PC-9 (cell line): ENCODE measurements at regions not wholly inside any gene's neighbourhood (a gene's known extent, or its start where the extent isn't known, plus 50 kb on each side); places are given as distances from the start of the nearest gene placed in this dataset.

Experiments used
- BruUV-seq: library from RNA; stranded (reverse); fragments of 400-500 nt; replicated peaks from 2 replicates; lab custom pipeline; 2021; lab: Mats Ljungman, UMichigan
- CTCF ChIA-PET: fragments of 300-600 bp; sonication (Branson Sonifier 250); formaldehyde crosslinking; loops from one replicate; lab custom pipeline; 2022; ENCODE audit warnings: antibody characterized with exemption; lab: Charles Lee
- POLR2A ChIA-PET: fragments of 300-600 bp; sonication (Branson Sonifier 250); formaldehyde crosslinking; loops from one replicate; lab custom pipeline; 2022; ENCODE audit warnings: antibody characterized with exemption; ENCODE audit not compliant: unreplicated experiment; lab: Charles Lee
- DNase-seq, 2 experiments: peaks; one replicate each; pipeline versions ENCODE4 v3.0.0 to v3.0.0-alpha.2; 2015 to 2022; ENCODE audit warnings: mixed read lengths in 1 of 2
- H2AFZ ChIP-seq: fragments of 200-600 bp; sonication (generic); 2 replicates; pipeline ENCODE4 v1.8.1; 2017; ENCODE audit warnings: antibody characterized with exemption
- H3F3A ChIP-seq: fragments of 200-600 bp; sonication (generic); 2 replicates; pipeline ENCODE4 v1.8.1; 2017; ENCODE audit warnings: antibody characterized with exemption, mild to moderate bottlenecking, low read depth; ENCODE audit not compliant: insufficient read depth
- H3K27ac ChIP-seq: fragments of 200-600 bp; sonication (generic); 2 replicates; pipeline ENCODE4 v1.6.1; 2016; ENCODE audit warnings: mixed run types
- H3K27me3 ChIP-seq: fragments of 200-600 bp; sonication (generic); 2 replicates; pipeline ENCODE4 v1.6.1; 2016; ENCODE audit warnings: low read depth, mixed run types; ENCODE audit not compliant: insufficient read depth
- H3K36me3 ChIP-seq: fragments of 200-600 bp; sonication (generic); 2 replicates; pipeline ENCODE4 v1.6.1; 2016; ENCODE audit warnings: low read depth, mixed run types
- H3K4me1 ChIP-seq: fragments of 200-600 bp; sonication (generic); replicated peaks from 2 replicates; pipeline ENCODE4 v1.6.1; 2016; ENCODE audit warnings: mixed run types; ENCODE audit not compliant: insufficient read depth
- H3K4me2 ChIP-seq: fragments of 200-600 bp; sonication (generic); 2 replicates; pipeline ENCODE4 v1.6.1; 2017; ENCODE audit warnings: mixed run types
- H3K4me3 ChIP-seq: fragments of 200-600 bp; sonication (generic); 2 replicates; pipeline ENCODE4 v1.6.1; 2016; ENCODE audit warnings: mixed run types
- H3K79me2 ChIP-seq: fragments of 200-600 bp; sonication (generic); 2 replicates; pipeline ENCODE4 v1.6.1; 2017; ENCODE audit warnings: low read depth, mixed run types
- H3K9me2 ChIP-seq: fragments of 200-600 bp; sonication (generic); 2 replicates; pipeline ENCODE4 v1.8.1; 2017; ENCODE audit warnings: mild to moderate bottlenecking; ENCODE audit not compliant: insufficient read depth
- H3K9me3 ChIP-seq: fragments of 200-600 bp; sonication (generic); 2 replicates; pipeline ENCODE4 v1.8.1; 2016; ENCODE audit warnings: low read depth; ENCODE audit not compliant: insufficient read depth
- H4K20me1 ChIP-seq: fragments of 200-600 bp; sonication (generic); 2 replicates; pipeline ENCODE4 v1.8.1; 2017; ENCODE audit not compliant: insufficient read depth
- EZH2 ChIP-seq: fragments of 200-600 bp; sonication (generic); IDR thresholded peaks from 2 replicates; pipeline ENCODE4 v1.8.0; 2017; ENCODE audit warnings: antibody characterized with exemption, low read depth
- intact Hi-C: fragments of 100-400 bp; cut with micrococcal nuclease; formaldehyde crosslinking; loops from one replicate; pipeline ENCODE4 v1.10.0; 2022; ENCODE audit not compliant: unreplicated experiment
- TF ChIP-seq, protein P1 (sequence below): fragments of 200-600 bp; sonication (generic); conservative IDR thresholded peaks from 2 replicates; pipeline ENCODE4 v1.6.1; 2017; ENCODE audit warnings: mixed run types, antibody characterized with exemption, mild to moderate bottlenecking, moderate library complexity

DNA sequence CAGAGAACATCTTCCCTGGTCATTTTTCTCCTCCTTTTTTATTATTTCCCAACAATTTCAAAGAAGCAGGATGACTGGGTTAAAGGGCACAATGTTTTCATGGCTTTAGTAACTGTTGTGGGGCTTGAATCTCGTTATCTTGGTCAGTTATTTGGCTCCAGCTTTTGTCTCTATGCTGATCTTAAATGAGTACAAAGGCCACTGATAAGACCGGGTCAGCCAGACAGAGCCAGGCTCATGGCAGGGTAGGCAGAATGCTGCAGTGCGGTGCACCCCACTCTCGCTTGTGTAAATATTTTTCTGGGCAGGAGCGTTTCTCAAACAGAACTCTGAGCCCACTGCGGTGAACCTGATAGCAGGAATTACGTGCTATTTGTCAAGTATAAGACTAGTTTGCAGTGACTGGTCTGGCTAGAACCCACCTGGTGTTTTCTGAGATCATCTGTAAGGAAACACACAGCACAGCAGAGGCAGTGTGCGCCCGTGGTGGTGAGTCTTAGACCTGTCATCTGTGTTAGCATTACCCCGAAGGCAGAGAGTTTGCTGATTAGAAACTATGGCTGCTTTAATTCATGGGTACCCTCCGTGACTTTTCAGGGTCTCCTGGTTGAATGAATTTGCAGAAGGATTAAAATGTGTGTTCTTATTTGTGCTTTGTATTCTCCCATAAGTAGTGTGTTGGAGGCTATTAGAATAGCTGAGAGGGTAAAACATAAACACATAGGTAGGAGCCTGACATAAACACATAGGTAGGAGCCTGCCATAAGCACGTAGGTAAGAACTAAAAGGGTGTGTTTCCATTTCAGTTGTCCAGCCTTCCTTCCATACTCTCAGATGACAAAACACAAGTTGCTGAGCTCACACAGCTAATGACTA, 158.6 kb upstream of the DMRT1 start:
- no peak overlapping the region for H3K4me3 ChIP-seq
- no peaks in the 10 kb centered on the region for H3K27me3 ChIP-seq
- no peaks in the 10 kb centered on the region for H4K20me1 ChIP-seq
- H3K9me2 ChIP-seq, result no peaks in the 10 kb centered on the region
- H3K36me3 ChIP-seq, result no peaks in the 10 kb centered on the region
- BruUV-seq, result no TSS peak
- H3K4me2 ChIP-seq, result no peak overlapping the region
- CTCF ChIA-PET, result no interaction called here
- no peak for TF ChIP-seq EZH2
- TF ChIP-seq, protein P1, sequence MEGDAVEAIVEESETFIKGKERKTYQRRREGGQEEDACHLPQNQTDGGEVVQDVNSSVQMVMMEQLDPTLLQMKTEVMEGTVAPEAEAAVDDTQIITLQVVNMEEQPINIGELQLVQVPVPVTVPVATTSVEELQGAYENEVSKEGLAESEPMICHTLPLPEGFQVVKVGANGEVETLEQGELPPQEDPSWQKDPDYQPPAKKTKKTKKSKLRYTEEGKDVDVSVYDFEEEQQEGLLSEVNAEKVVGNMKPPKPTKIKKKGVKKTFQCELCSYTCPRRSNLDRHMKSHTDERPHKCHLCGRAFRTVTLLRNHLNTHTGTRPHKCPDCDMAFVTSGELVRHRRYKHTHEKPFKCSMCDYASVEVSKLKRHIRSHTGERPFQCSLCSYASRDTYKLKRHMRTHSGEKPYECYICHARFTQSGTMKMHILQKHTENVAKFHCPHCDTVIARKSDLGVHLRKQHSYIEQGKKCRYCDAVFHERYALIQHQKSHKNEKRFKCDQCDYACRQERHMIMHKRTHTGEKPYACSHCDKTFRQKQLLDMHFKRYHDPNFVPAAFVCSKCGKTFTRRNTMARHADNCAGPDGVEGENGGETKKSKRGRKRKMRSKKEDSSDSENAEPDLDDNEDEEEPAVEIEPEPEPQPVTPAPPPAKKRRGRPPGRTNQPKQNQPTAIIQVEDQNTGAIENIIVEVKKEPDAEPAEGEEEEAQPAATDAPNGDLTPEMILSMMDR, result no peak
- POLR2A ChIA-PET, result no interaction called here
- H2AFZ ChIP-seq, result no peak overlapping the region
- intact Hi-C loops, result no loop called here
- H3K79me2 ChIP-seq, result no peaks in the 10 kb centered on the region
- peaks cover 18% of the 10 kb centered on the region; the same call in 1 of the 2 replicates for H3F3A ChIP-seq
- DNase-seq, result no peak
- H3K27ac ChIP-seq, result no peak overlapping the region
- no peaks in the 10 kb centered on the region for H3K9me3 ChIP-seq
- H3K4me1 ChIP-seq, result peaks cover 27% of the 10 kb centered on the region

DNA sequence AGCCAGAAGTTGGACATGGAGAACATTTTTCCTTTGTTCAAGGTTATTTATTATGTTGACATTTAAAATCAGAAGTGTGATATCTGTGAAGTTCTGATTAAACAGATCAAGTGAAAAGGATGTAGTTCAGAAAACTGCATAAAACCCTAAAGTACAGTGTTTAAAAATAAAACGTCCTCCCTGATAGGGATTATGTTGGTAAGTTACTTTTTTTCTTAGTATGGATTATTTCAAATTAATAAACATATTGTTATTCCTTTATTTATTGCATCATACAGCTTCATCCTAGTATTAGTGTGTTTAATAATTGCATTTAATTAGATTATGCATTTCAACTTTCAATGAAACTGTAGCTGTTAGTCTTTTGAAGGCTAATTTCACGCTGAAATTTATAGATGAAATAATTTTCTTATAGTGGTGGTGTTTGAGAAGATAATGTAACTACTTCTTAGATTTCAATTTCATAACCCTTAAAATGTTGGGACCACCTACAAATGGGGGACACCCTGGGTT, 157.9 kb upstream of the DMRT1 start:
- no peak for TF ChIP-seq EZH2
- TF ChIP-seq, protein P1, result no peak
- BruUV-seq, result no TSS peak
- Histone ChIP-seq H3K79me2 (no peaks in the 10 kb centered on the region), H3K9me3 (no peaks in the 10 kb centered on the region), H4K20me1 (no peaks in the 10 kb centered on the region), H2AFZ (no peak overlapping the region), H3F3A (peaks cover 18% of the 10 kb centered on the region; the same call in 1 of the 2 replicates), H3K27ac (no peak overlapping the region), H3K27me3 (no peaks in the 10 kb centered on the region), H3K4me3 (no peak overlapping the region), H3K36me3 (no peaks in the 10 kb centered on the region), H3K4me2 (no peak overlapping the region), H3K4me1 (peaks cover 27% of the 10 kb centered on the region), H3K9me2 (no peaks in the 10 kb centered on the region)
- CTCF ChIA-PET, result no interaction called here
- DNase-seq, result no peak
- intact Hi-C loops, result no loop called here
- POLR2A ChIA-PET, result no interaction called here

DNA sequence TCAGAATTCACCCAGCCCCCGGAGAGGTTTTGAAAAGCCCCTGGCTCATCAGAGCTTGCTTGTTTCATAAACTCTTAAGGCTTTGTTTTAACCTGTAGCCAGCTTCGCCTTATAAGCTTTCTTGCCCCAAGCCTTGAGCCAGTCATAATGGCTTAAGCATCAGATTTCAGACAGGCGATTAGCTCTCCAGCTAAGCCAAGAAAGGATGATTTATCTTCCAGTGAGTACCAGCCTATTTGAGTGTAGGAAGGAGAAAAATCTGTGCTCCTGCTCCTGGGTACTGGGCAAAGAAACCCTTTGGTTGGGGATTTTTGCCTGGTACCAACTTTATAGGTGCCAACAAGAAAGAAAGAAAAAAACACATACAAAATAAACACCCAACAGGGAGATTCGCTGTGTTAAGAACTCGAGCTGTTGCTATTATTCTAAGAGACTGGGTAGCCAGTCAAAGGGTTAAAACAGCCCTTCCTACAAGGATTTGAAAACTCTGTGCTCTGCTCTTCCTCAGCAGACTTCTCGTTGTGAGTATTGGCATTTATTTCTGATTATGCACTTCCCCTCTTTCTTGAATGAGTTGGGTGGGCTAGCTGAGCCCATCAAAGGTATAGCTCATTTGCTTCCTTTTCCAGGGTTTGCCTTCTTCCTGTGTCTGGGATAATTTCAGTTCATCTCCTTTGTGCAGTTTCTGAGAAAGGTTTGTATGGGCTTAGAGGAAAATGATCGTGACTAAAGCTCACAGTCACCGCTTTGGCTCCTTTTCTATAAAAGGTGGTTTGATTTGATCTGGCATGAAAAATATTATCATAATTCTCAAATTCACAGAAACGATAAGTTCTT, 157.2 kb upstream of the DMRT1 start:
- Histone ChIP-seq H4K20me1 (no peaks in the 10 kb centered on the region), H3K27me3 (no peaks in the 10 kb centered on the region), H3K27ac (no peak overlapping the region), H3F3A (peaks cover 18% of the 10 kb centered on the region; the same call in 1 of the 2 replicates), H3K9me2 (no peaks in the 10 kb centered on the region), H3K36me3 (no peaks in the 10 kb centered on the region), H3K4me1 (peaks cover 27% of the 10 kb centered on the region), H3K79me2 (no peaks in the 10 kb centered on the region), H3K4me2 (no peak overlapping the region), H3K9me3 (no peaks in the 10 kb centered on the region), H2AFZ (no peak overlapping the region), H3K4me3 (no peak overlapping the region)
- no TSS peak for BruUV-seq
- intact Hi-C loops, result no loop called here
- DNase-seq, result no peak
- CTCF ChIA-PET, result no interaction called here
- POLR2A ChIA-PET, result no interaction called here
- TF ChIP-seq EZH2, result no peak
- TF ChIP-seq, protein P1, result no peak
